Peyer's patch (tissue), 4 donors: ENCODE measurements at regions not wholly inside any gene's neighbourhood (a gene's known extent, or its start where the extent isn't known, plus 50 kb on each side); places are given as distances from the start of the nearest gene placed in this dataset.

Experiments used
- DNase-seq, 3 donors: peaks; one replicate each; pipeline ENCODE4 v3.0.0-alpha.2; 2017 to 2019
- H3K27ac ChIP-seq, 4 donors: fragments of 200-600 bp; sonication (generic); one replicate each; pipeline ENCODE4 v1.5.1; 2016 to 2019
- H3K27me3 ChIP-seq, 2 donors: fragments of 200-600 bp; sonication (generic); one replicate each; pipeline ENCODE4 v1.5.1; 2019
- H3K36me3 ChIP-seq, 3 donors: fragments of 200-600 bp; sonication (generic); one replicate each; pipeline ENCODE4 v1.5.1; 2016 to 2019
- H3K4me1 ChIP-seq, 4 donors: fragments of 200-600 bp; sonication (generic); one replicate each; pipeline ENCODE4 v1.5.1; 2016 to 2019
- H3K4me3 ChIP-seq, 4 donors: fragments of 200-600 bp; sonication (generic); 1 replicate in 3 of 4; 2 replicates in 1 of 4; pipeline ENCODE4 v1.5.1; 2016 to 2019; ENCODE audit warnings: mild to moderate bottlenecking in 1 of 4
- H3K9me3 ChIP-seq, 4 donors: fragments of 200-600 bp; sonication (generic); one replicate each; pipeline ENCODE4 v1.5.1; 2016 to 2019; ENCODE audit warnings: mild to moderate bottlenecking in 1 of 4
- CTCF ChIP-seq, 6 experiments: fragments of 450-650 bp in 4 of 6; fragments of 200-600 bp in 2 of 6; sonication (generic) in 1 of 6; IDR thresholded peaks; one replicate each; pipeline ENCODE4 v1.5.1; 2017 to 2019; ENCODE audit warnings: antibody characterized with exemption in 6 of 6, mild to moderate bottlenecking in 3 of 6, moderate library complexity in 1 of 6
- POLR2A ChIP-seq, 2 donors: fragments of 450-650 bp; IDR thresholded peaks; one replicate each; pipeline ENCODE4 v1.5.1; 2017; ENCODE audit warnings: antibody characterized with exemption in 2 of 2, mild to moderate bottlenecking in 2 of 2, moderate library complexity in 2 of 2

- Histone ChIP-seq H3K36me3 (no peaks in the 10 kb centered on the region), H3K27me3 (no peaks in the 10 kb centered on the region)
- no peak for DNase-seq
These were observed 199.4 kb upstream of the ARID1B start for GRCh38 chr6:156577749-156578148.

GRCh38 chr6:156575361-156575760 is 201.8 kb upstream of the ARID1B start:
- TF ChIP-seq POLR2A (IDR thresholded peaks at IDR 0.05) (no peak), CTCF (IDR thresholded peaks at IDR 0.05) (no peak)
- DNase-seq = no peak
- peaks cover 0 to 16% (median 0%) of the 10 kb centered on the region in 4 donors for H3K9me3 ChIP-seq
- no peak overlapping the region for H3K4me3 ChIP-seq
- H3K27me3 ChIP-seq = no peaks in the 10 kb centered on the region
- H3K36me3 ChIP-seq = no peaks in the 10 kb centered on the region
- H3K27ac ChIP-seq = no peak overlapping the region
- no peaks in the 10 kb centered on the region for H3K4me1 ChIP-seq

More at GRCh38 chr6:156577749-156578148, 199.4 kb upstream of the ARID1B start:
- TF ChIP-seq CTCF (IDR thresholded peaks at IDR 0.05) = no peak
- no peak for TF ChIP-seq POLR2A (IDR thresholded peaks at IDR 0.05)
- Histone ChIP-seq H3K27ac (no peak overlapping the region), H3K4me3 (no peak overlapping the region), H3K4me1 (no peaks in the 10 kb centered on the region), H3K9me3 (peaks cover 0 to 16% (median 0%) of the 10 kb centered on the region in 4 donors)

DNA sequence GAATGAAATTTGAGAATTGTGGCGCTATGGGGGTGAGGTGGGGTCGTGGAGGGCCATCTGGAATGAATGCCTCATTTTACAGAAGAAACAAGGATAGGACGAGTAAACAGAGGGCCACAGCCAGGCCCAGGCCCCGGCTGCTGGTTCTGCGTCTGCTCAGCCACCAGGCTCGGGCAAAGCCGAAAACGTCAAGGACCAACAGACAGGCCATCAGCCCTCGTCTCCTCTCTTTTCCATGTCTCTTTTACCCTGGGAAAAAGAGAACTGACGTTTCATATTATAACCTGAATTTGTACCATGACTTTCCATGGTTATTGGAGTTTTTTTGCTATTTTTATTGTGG is 212.4 kb upstream of the ARID1B start:
- no peaks in the 10 kb centered on the region for H3K9me3 ChIP-seq
- no peaks in the 10 kb centered on the region for H3K4me1 ChIP-seq
- H3K36me3 ChIP-seq = no peaks in the 10 kb centered on the region

GRCh38 chr6:156564127-156564806 is 212.9 kb upstream of the ARID1B start:
- Histone ChIP-seq H3K36me3 (no peaks in the 10 kb centered on the region), H3K9me3 (no peaks in the 10 kb centered on the region), H3K4me3 (no peak overlapping the region), H3K27me3 (no peaks in the 10 kb centered on the region), H3K4me1 (no peaks in the 10 kb centered on the region), H3K27ac (no peak overlapping the region)
- TF ChIP-seq CTCF (IDR thresholded peaks at IDR 0.05) (peak; percentile 76 to 96 (median 88)), POLR2A (IDR thresholded peaks at IDR 0.05) (no peak)
- DNase-seq = peak; percentile 75 to 91 (median 89)

More for the DNA sequence above, 212.4 kb upstream of the ARID1B start:
- Histone ChIP-seq H3K27ac (no peak overlapping the region), H3K27me3 (no peaks in the 10 kb centered on the region), H3K4me3 (no peak overlapping the region)
- no peak for TF ChIP-seq CTCF (IDR thresholded peaks at IDR 0.05)
- no peak for TF ChIP-seq POLR2A (IDR thresholded peaks at IDR 0.05)
- no peak for DNase-seq

- no peaks in the 10 kb centered on the region for H3K27me3 ChIP-seq
- no peaks in the 10 kb centered on the region for H3K9me3 ChIP-seq
- no peaks in the 10 kb centered on the region for H3K4me1 ChIP-seq
- no peak overlapping the region for H3K27ac ChIP-seq
- no peak for DNase-seq
- H3K36me3 ChIP-seq = no peaks in the 10 kb centered on the region
- H3K4me3 ChIP-seq = no peak overlapping the region
- TF ChIP-seq POLR2A (IDR thresholded peaks at IDR 0.05) (no peak), CTCF (IDR thresholded peaks at IDR 0.05) (no peak)
These were observed 213.5 kb upstream of the ARID1B start for GRCh38 chr6:156563714-156564113.

- H3K4me1 ChIP-seq = no peaks in the 10 kb centered on the region
- TF ChIP-seq CTCF (IDR thresholded peaks at IDR 0.05) (no peak), POLR2A (IDR thresholded peaks at IDR 0.05) (no peak)
- H3K27ac ChIP-seq = no peak overlapping the region
- no peaks in the 10 kb centered on the region for H3K27me3 ChIP-seq
- H3K9me3 ChIP-seq = no peaks in the 10 kb centered on the region
- no peak for DNase-seq
- H3K36me3 ChIP-seq = no peaks in the 10 kb centered on the region
- H3K4me3 ChIP-seq = no peak overlapping the region
These were observed 214.5 kb upstream of the ARID1B start for GRCh38 chr6:156562636-156563035.
